Pancreas (tissue), 10 donors: ENCODE measurements at regions not wholly inside any gene's neighbourhood (a gene's known extent, or its start where the extent isn't known, plus 50 kb on each side); places are given as distances from the start of the nearest gene placed in this dataset.

Source experiments
- ATAC-seq, 4 donors: fragments of 200-7000 bp; cut with Tn5 transposase; one replicate each; pipeline versions ENCODE4 v1.8.0 to v1.9.1; 2020; ENCODE audit warnings: mild to moderate bottlenecking in 4 of 4, moderate library complexity in 4 of 4
- DNase-seq, 6 donors: peaks; one replicate each; pipeline ENCODE4 v3.0.0-alpha.2; 2020
- FAIRE-seq: peaks from 2 replicates; lab custom pipeline; 2012; peaks lifted over from hg19 to GRCh38; lab: Jason Lieb, UNC
- H3K27ac ChIP-seq, 4 donors: fragments of 200-600 bp; sonication (generic); 1 replicate in 3 of 4; 2 replicates in 1 of 4; pipeline versions ENCODE4 v1.5.0 to v1.8.0; 2020
- H3K27me3 ChIP-seq, 4 donors: fragments of 200-600 bp; one replicate each; pipeline ENCODE4 v1.8.0; 2021
- H3K36me3 ChIP-seq, 3 donors: fragments of 200-600 bp; sonication (generic) in 1 of 3; one replicate each; pipeline versions ENCODE4 v1.5.0 to v1.8.0; 2020 to 2021
- H3K4me1 ChIP-seq, 3 donors: fragments of 200-600 bp; one replicate each; pipeline ENCODE4 v1.8.0; 2021
- H3K4me3 ChIP-seq, 4 donors: fragments of 200-600 bp; sonication (generic) in 2 of 4; one replicate each; pipeline versions ENCODE4 v1.5.0 to v1.8.0; 2020 to 2021
- H3K9me3 ChIP-seq, 4 donors: fragments of 200-600 bp; one replicate each; pipeline ENCODE4 v1.8.0; 2021
- CTCF ChIP-seq, 4 donors: fragments of 200-600 bp; sonication (generic) in 3 of 4; IDR thresholded peaks; one replicate each; pipeline versions ENCODE4 v1.5.0 to v1.8.0; 2021; ENCODE audit warnings: antibody characterized with exemption in 4 of 4
- WGBS, 2 donors: extraction: QIAGEN DNeasy Blood & Tissue Kit; methylation state at CpG; one replicate each; pipeline ENCODE4 v1.1.7; 2013; 5-methylcytosine and 5-hydroxymethylcytosine counted together
- intact Hi-C, 3 donors: fragments of 100-400 bp; cut with DNase I; formaldehyde crosslinking; loops; one replicate each; pipeline versions ENCODE4 v1.11.1 to v1.14.2; 2022
- donor health status: healthy with polysubstance abuse.
- donor health status: DM: no; HTN: no; CAD: no; lungs with moderate emphysema.
- donor health status: DM: no; HTN: no; CAD: no.
- donor health status: control.
- donor health status: control.
- donor health status: Bipolar disorder and iron deficiency.
- donor health status: DM: yes; HTN: yes; CAD: no.
- donor health status: DM: no; HTN: no; CAD: no.
- donor health status: DM: no; HTN: no; CAD: no.
- donor health status: DM: yes; HTN: yes; CAD: no.

- H3K4me1 ChIP-seq, result no peaks in the 10 kb centered on the region
- no peak overlapping the region for H3K27ac ChIP-seq
- FAIRE-seq (no peak), DNase-seq (no peak), ATAC-seq (no peak)
- TF ChIP-seq CTCF (IDR thresholded peaks at IDR 0.05), result no peak
- intact Hi-C loops, result no loop called here
- H3K27me3 ChIP-seq, result no peaks in the 10 kb centered on the region
- no peak overlapping the region for H3K4me3 ChIP-seq
- no peaks in the 10 kb centered on the region for H3K36me3 ChIP-seq
- 66 to 84% methylated on average over 10 of the region's 10 CpGs for WGBS, 2 donors
- H3K9me3 ChIP-seq, result no peaks in the 10 kb centered on the region
These were observed 127.9 kb upstream of the FER start for GRCh38 chr5:108619815-108620214.

- Histone ChIP-seq H3K9me3 (no peaks in the 10 kb centered on the region), H3K4me1 (no peaks in the 10 kb centered on the region), H3K36me3 (no peaks in the 10 kb centered on the region), H3K4me3 (no peak overlapping the region), H3K27me3 (no peaks in the 10 kb centered on the region), H3K27ac (no peak overlapping the region)
- TF ChIP-seq CTCF (IDR thresholded peaks at IDR 0.05), result no peak
- ATAC-seq (no peak), DNase-seq (no peak), FAIRE-seq (no peak)
- intact Hi-C loops, result no loop called here
- WGBS, 2 donors, result 64 to 72% methylated on average over 8 of the region's 8 CpGs
These were observed 129.9 kb upstream of the FER start for GRCh38 chr5:108617467-108618435.

GRCh38 chr5:108615216-108615615 lies 132.5 kb upstream of the FER start:
- 29 to 52% methylated on average over 2 of the region's 2 CpGs for WGBS, 2 donors
- FAIRE-seq, result no peak

GRCh38 chr5:108607421-108607820 lies 140.3 kb upstream of the FER start:
- H3K4me3 ChIP-seq, result no peak overlapping the region
- H3K27ac ChIP-seq, result no peak overlapping the region
- no peak for FAIRE-seq
- H3K27me3 ChIP-seq, result no peaks in the 10 kb centered on the region
- WGBS, 2 donors, result 29 to 56% methylated on average over 1 of the region's 1 CpG
- TF ChIP-seq CTCF (IDR thresholded peaks at IDR 0.05), result no peak
- no peak for DNase-seq
- no peaks in the 10 kb centered on the region for H3K36me3 ChIP-seq
- H3K4me1 ChIP-seq, result no peaks in the 10 kb centered on the region
- intact Hi-C loops, result no loop called here
- H3K9me3 ChIP-seq, result no peaks in the 10 kb centered on the region
- no peak for ATAC-seq

More at GRCh38 chr5:108615216-108615615, 132.5 kb upstream of the FER start:
- Histone ChIP-seq H3K27ac (no peak overlapping the region), H3K4me3 (no peak overlapping the region), H3K27me3 (no peaks in the 10 kb centered on the region), H3K4me1 (no peaks in the 10 kb centered on the region), H3K9me3 (no peaks in the 10 kb centered on the region), H3K36me3 (no peaks in the 10 kb centered on the region)
- no peak for DNase-seq
- no peak for ATAC-seq
- no peak for TF ChIP-seq CTCF (IDR thresholded peaks at IDR 0.05)
- intact Hi-C loops, result no loop called here

GRCh38 chr5:108606185-108606584 lies 141.5 kb upstream of the FER start:
- no peak for ATAC-seq
- TF ChIP-seq CTCF (IDR thresholded peaks at IDR 0.05), result no peak

More at GRCh38 chr5:108606185-108606584, 141.5 kb upstream of the FER start:
- Histone ChIP-seq H3K36me3 (no peaks in the 10 kb centered on the region), H3K9me3 (no peaks in the 10 kb centered on the region), H3K4me3 (no peak overlapping the region), H3K27me3 (no peaks in the 10 kb centered on the region), H3K27ac (no peak overlapping the region), H3K4me1 (no peaks in the 10 kb centered on the region)
- DNase-seq (no peak), FAIRE-seq (no peak)
- intact Hi-C loops, result no loop called here
